ENCODE measurements at regions not wholly inside any gene's neighbourhood (a gene's known extent, or its start where the extent isn't known, plus 50 kb on each side); places are given as distances from the start of the nearest gene placed in this dataset.

DNA sequence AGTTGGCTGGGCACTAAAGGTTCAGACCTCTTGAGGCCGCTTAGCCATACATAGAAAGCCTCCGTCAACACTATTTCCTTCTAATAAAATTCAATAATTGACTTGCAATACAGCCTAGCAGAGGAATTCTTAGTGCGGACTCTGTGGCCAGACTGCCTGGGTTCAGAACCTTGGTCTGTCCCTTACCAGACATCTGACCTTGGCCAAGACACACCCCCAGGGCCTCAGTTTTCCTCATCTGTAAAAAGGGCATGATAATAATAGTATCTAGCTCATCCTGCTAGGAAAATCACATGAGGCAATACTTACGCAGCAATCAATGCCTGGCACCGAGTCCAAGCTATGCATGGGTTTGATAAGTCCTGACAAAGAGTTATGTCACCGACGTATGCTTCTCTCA lies 148.2 kb upstream of the SOD1 start:
- no peaks in the 10 kb centered on the region for H3K9me3 Mint-ChIP-seq
- no peaks in the 10 kb centered on the region for H3K27me3 Mint-ChIP-seq
- no peak overlapping the region for H3K27ac Mint-ChIP-seq
- peaks cover 31% of the 10 kb centered on the region for H3K4me1 Mint-ChIP-seq (ENCODE audit: low read depth)
- DNase-seq, result no peak
- no peak overlapping the region for H3K4me3 Mint-ChIP-seq
- no peaks in the 10 kb centered on the region for H3K36me3 Mint-ChIP-seq (ENCODE audit: low read depth)

- peaks cover 40% of the 10 kb centered on the region for H3K4me1 Mint-ChIP-seq (ENCODE audit: low read depth)
- H3K4me3 Mint-ChIP-seq, result peak overlapping the region; percentile 19
- no peaks in the 10 kb centered on the region for H3K27me3 Mint-ChIP-seq
- peak overlapping the region; percentile 73 for H3K27ac Mint-ChIP-seq
- peak; percentile 84 for DNase-seq
- H3K9me3 Mint-ChIP-seq, result no peaks in the 10 kb centered on the region
- H3K36me3 Mint-ChIP-seq (ENCODE audit: low read depth), result no peaks in the 10 kb centered on the region
These were observed 150.1 kb upstream of the SOD1 start for GRCh38 chr21:31509194-31510017.

DNA sequence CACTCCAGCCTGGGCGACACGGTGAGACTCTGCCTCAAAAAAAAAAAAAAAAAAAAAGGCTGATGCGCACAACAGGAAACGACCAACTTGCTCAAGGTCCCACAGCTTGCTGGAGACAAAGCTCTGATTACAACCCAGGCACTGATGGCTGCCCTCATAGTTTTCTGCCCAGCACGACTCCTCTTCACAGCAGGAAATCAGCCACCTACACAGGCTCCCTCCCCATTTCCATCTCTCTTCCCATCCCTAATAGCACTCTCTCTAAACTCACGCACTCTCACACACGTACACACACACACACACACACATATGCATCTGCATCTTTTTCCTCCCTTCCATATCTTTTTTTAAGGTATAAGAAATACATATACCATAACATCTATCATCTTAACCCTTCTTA lies 153.5 kb upstream of the SOD1 start:
- Mint-ChIP-seq H3K4me1 (ENCODE audit: low read depth) (peaks cover 40% of the 10 kb centered on the region), H3K36me3 (ENCODE audit: low read depth) (no peaks in the 10 kb centered on the region), H3K4me3 (no peak overlapping the region), H3K27ac (no peak overlapping the region), H3K9me3 (no peaks in the 10 kb centered on the region), H3K27me3 (no peaks in the 10 kb centered on the region)
- DNase-seq, result no peak

GRCh38 chr21:31503939-31504338 lies 155.6 kb upstream of the SOD1 start:
- Mint-ChIP-seq H3K9me3 (no peaks in the 10 kb centered on the region), H3K4me3 (no peak overlapping the region), H3K27me3 (no peaks in the 10 kb centered on the region), H3K27ac (no peak overlapping the region), H3K4me1 (ENCODE audit: low read depth) (peaks cover 24% of the 10 kb centered on the region), H3K36me3 (ENCODE audit: low read depth) (no peaks in the 10 kb centered on the region)
- no peak for DNase-seq

DNA sequence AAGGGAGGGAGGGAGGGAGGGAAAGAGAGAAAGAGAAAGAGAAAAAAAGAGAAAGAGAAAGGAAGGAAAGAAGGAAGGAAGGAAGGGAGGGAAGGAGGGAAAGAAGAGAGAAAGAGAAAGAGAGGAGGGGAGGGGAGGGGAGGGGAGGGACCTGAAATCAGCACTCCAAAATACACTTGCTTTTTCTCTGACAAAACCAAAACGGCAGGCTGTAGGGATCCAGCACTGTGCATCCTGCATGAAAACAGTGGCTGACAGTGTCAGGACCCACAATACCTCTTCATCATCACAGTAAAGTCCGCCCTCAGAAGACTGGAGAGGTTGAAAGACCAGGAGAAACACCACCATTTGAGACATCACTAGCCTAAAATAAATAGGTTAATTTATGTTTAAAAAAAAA lies 156.0 kb upstream of the SOD1 start:
- Mint-ChIP-seq H3K27me3 (no peaks in the 10 kb centered on the region), H3K27ac (no peak overlapping the region), H3K9me3 (no peaks in the 10 kb centered on the region), H3K36me3 (ENCODE audit: low read depth) (no peaks in the 10 kb centered on the region), H3K4me1 (ENCODE audit: low read depth) (peaks cover 20% of the 10 kb centered on the region), H3K4me3 (no peak overlapping the region)
- no peak for DNase-seq

DNA sequence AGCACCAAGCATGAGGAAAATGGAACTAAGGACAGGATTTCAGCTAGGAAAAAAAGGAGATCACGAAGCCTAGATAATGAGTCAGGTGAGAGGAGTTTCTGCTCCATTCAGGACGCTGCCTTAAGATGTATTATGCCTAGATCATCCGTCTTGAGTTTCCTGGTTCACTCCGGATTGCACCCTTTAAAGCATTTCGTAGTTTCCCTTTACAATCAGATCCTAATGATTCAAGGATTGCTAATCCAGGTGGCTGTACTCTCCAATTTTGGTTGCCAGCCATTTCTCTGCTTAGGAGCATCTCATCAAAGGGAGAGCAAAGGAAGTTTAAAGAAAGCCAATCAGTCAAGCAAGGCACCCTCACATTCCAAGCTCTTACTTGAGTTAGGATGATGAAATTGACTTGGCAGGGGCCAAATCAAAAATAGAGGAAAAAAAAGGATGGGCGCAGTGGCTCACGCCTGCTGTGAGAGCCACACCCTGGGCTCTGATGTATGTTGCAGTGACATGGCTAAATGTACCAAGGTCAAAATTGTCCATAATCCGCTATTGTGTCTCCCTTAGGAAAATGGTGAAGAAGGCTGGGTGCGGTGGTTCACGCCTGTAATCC lies 156.9 kb upstream of the SOD1 start:
- Mint-ChIP-seq H3K9me3 (no peaks in the 10 kb centered on the region), H3K27me3 (no peaks in the 10 kb centered on the region), H3K36me3 (ENCODE audit: low read depth) (no peaks in the 10 kb centered on the region), H3K27ac (no peak overlapping the region), H3K4me1 (ENCODE audit: low read depth) (peaks cover 17% of the 10 kb centered on the region), H3K4me3 (no peak overlapping the region)
- DNase-seq, result no peak

GRCh38 chr21:31501926-31502325 lies 157.6 kb upstream of the SOD1 start:
- no peaks in the 10 kb centered on the region for H3K36me3 Mint-ChIP-seq (ENCODE audit: low read depth)
- no peaks in the 10 kb centered on the region for H3K9me3 Mint-ChIP-seq
- no peak overlapping the region for H3K4me3 Mint-ChIP-seq
- no peak for DNase-seq
- no peaks in the 10 kb centered on the region for H3K27me3 Mint-ChIP-seq
- no peak overlapping the region for H3K27ac Mint-ChIP-seq
- peaks cover 15% of the 10 kb centered on the region for H3K4me1 Mint-ChIP-seq (ENCODE audit: low read depth)

DNA sequence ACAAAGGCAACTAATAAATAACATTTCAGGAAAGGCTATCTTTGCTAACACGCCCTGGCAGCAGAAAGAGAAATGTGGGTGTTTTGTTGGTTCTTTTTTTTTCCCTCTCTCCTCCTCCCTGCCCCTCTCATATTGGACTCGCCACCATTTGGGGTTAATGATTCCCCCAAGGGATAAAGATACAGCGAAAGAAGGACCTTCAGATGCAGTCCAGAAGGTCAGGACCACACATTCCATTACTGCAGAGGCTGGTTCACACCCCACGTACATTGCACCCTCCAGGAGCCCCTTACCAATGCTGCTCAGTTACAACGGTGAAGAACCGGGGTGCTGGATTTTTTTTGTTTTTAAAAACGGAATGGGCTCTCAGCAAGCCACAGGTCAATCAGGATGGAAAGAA lies 156.9 kb upstream of the TIAM1 start:
- H3K9me3 Mint-ChIP-seq, result no peaks in the 10 kb centered on the region
- no peak overlapping the region for H3K4me3 Mint-ChIP-seq
- H3K36me3 Mint-ChIP-seq (ENCODE audit: low read depth), result no peaks in the 10 kb centered on the region
- peaks cover 6% of the 10 kb centered on the region for H3K4me1 Mint-ChIP-seq (ENCODE audit: low read depth)
- H3K27ac Mint-ChIP-seq, result no peak overlapping the region
- H3K27me3 Mint-ChIP-seq, result no peaks in the 10 kb centered on the region
- DNase-seq, result no peak

GRCh38 chr21:31500071-31500470 lies 156.0 kb upstream of the TIAM1 start:
- Mint-ChIP-seq H3K27ac (no peak overlapping the region), H3K36me3 (ENCODE audit: low read depth) (no peaks in the 10 kb centered on the region)
- DNase-seq, result no peak

DNA sequence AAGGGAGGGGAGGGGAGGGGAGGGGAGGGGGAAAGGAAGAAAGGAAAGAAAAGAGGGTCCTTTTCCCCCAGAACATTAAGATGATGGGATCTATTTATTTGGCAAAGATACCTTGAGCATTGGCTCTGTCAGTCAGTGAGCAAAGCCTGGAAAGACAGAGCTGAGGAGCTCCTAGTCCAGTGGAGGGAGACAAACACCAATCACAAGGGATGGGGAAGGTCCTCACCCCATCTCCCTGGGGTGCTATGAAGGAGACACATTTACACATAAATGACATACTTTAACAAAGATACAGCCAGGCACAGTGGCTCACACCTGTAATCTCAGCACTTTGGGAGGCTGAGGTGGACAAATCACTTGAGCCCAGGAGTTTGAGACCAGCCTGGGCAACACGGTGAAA lies 154.9 kb upstream of the TIAM1 start:
- no peaks in the 10 kb centered on the region for H3K36me3 Mint-ChIP-seq (ENCODE audit: low read depth)
- H3K4me1 Mint-ChIP-seq (ENCODE audit: low read depth), result no peaks in the 10 kb centered on the region
- no peaks in the 10 kb centered on the region for H3K9me3 Mint-ChIP-seq
- no peaks in the 10 kb centered on the region for H3K27me3 Mint-ChIP-seq
- H3K4me3 Mint-ChIP-seq, result no peak overlapping the region
- no peak for DNase-seq
- no peak overlapping the region for H3K27ac Mint-ChIP-seq

More at GRCh38 chr21:31500071-31500470, 156.0 kb upstream of the TIAM1 start:
- Mint-ChIP-seq H3K9me3 (no peaks in the 10 kb centered on the region), H3K4me1 (ENCODE audit: low read depth) (no peaks in the 10 kb centered on the region), H3K4me3 (no peak overlapping the region), H3K27me3 (no peaks in the 10 kb centered on the region)

- no peaks in the 10 kb centered on the region for H3K4me1 Mint-ChIP-seq (ENCODE audit: low read depth)
- no peak overlapping the region for H3K4me3 Mint-ChIP-seq
- DNase-seq, result no peak
- H3K27ac Mint-ChIP-seq, result no peak overlapping the region
- no peaks in the 10 kb centered on the region for H3K9me3 Mint-ChIP-seq
- no peaks in the 10 kb centered on the region for H3K36me3 Mint-ChIP-seq (ENCODE audit: low read depth)
- no peaks in the 10 kb centered on the region for H3K27me3 Mint-ChIP-seq
These were observed 153.9 kb upstream of the TIAM1 start for GRCh38 chr21:31497914-31498313.

DNA sequence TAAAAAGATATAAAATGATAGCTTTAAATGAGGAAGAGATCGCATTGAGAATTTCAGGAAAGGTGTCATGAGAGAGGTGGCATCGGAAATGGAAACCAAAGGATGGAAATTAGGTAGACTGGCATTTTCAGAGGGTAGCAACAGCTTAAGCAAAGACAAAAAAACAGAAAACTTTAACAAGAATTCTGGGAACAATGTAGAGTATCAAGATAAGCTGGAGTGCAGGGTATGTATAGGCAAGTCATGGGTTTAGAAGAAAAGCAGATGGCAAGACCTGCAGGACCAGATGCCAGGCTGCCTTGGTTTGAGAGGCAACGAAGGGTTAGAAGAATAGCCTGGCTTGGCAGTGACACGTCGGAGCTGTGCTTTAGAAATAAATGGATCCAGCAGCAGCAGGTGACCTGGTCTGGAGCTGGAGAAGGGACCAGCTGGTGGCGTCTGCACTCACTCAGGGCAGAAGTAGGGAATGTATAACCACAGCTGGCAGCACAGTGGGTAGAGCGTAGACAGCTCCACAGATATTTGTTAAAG lies 149.4 kb upstream of the TIAM1 start:
- no peaks in the 10 kb centered on the region for H3K9me3 Mint-ChIP-seq
- peaks cover 3% of the 10 kb centered on the region for H3K4me1 Mint-ChIP-seq (ENCODE audit: low read depth)
- no peak overlapping the region for H3K27ac Mint-ChIP-seq
- H3K4me3 Mint-ChIP-seq, result no peak overlapping the region
- H3K27me3 Mint-ChIP-seq, result no peaks in the 10 kb centered on the region
- no peaks in the 10 kb centered on the region for H3K36me3 Mint-ChIP-seq (ENCODE audit: low read depth)
- DNase-seq, result no peak

DNA sequence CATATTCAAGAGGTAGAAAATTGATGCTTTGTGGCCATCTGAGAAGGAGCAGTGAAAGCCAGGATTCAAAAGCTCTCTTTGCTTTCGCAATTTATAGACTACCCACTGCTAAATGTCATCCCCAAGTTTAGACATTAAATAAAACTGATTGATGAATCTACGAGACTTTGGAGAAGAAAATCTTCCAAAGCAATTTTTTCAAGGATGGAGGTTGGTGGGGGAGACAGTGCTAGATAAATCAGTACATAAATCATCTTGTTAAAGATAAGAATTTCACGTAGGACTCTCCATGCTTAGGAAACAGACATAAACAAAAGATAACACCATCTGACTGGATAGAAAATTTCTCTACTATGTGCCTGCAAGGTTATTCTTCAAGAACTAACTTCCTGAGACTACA lies 147.6 kb upstream of the TIAM1 start:
- Mint-ChIP-seq H3K4me1 (ENCODE audit: low read depth) (peaks cover 3% of the 10 kb centered on the region), H3K36me3 (ENCODE audit: low read depth) (no peaks in the 10 kb centered on the region), H3K27me3 (no peaks in the 10 kb centered on the region), H3K27ac (no peak overlapping the region), H3K9me3 (no peaks in the 10 kb centered on the region), H3K4me3 (no peak overlapping the region)
- DNase-seq, result no peak

GRCh38 chr21:31490443-31490842 lies 146.4 kb upstream of the TIAM1 start:
- no peak overlapping the region for H3K4me3 Mint-ChIP-seq
- H3K27me3 Mint-ChIP-seq, result no peaks in the 10 kb centered on the region
- no peak for DNase-seq
- peaks cover 3% of the 10 kb centered on the region for H3K4me1 Mint-ChIP-seq (ENCODE audit: low read depth)
- H3K27ac Mint-ChIP-seq, result no peak overlapping the region
- H3K36me3 Mint-ChIP-seq (ENCODE audit: low read depth), result no peaks in the 10 kb centered on the region
- H3K9me3 Mint-ChIP-seq, result peaks cover 1% of the 10 kb centered on the region

GRCh38 chr21:31489726-31490125 lies 145.7 kb upstream of the TIAM1 start:
- no peak overlapping the region for H3K27ac Mint-ChIP-seq
- H3K4me1 Mint-ChIP-seq (ENCODE audit: low read depth), result peaks cover 3% of the 10 kb centered on the region
- H3K9me3 Mint-ChIP-seq, result peaks cover 8% of the 10 kb centered on the region
- H3K4me3 Mint-ChIP-seq, result no peak overlapping the region
- DNase-seq, result no peak
- H3K36me3 Mint-ChIP-seq (ENCODE audit: low read depth), result peaks cover 2% of the 10 kb centered on the region
- no peaks in the 10 kb centered on the region for H3K27me3 Mint-ChIP-seq

Data from activated T-cell treated with anti-CD3 and anti-CD28 coated beads, Interleukin-2, amount 50 U/mL, for 24 hours (primary cell).